ENCODE measurements at regions not wholly inside any gene's neighbourhood (a gene's known extent, or its start where the extent isn't known, plus 50 kb on each side); places are given as distances from the start of the nearest gene placed in this dataset.

DNA sequence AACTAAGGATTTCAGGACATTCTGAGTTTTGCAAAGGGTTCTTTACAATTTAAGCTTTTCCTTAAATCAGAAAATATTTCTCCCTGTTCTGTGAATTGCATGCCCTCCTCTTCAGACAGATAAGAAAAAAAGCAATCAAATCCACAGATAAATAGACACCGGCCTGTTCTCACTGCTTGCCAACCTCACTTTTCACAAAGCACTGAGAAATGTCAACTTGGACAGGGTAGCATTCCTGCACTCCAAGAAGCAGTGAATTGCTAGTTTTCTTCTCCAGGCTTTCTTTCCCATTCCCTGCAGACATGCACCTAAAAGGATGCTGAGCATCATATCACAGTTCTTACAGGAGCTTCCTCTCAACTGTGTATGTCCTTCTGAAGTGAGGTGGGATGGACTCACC, 226.0 kb downstream of the CHRM3 start:
- H3K4me1 ChIP-seq (ENCODE audit: control insufficient read depth in 5 of 5, insufficient read depth in 5 of 5, low read length in 5 of 5) = no peaks in the 10 kb centered on the region
- H3K27ac ChIP-seq (ENCODE audit: low read depth, low read length) = no peak overlapping the region
- H3K4me3 ChIP-seq (ENCODE audit: low read depth in 1 of 5, low read length in 5 of 5) = no peak overlapping the region
- H3K27me3 ChIP-seq (ENCODE audit: control insufficient read depth in 5 of 5, insufficient read depth in 4 of 5, low read length in 5 of 5) = no peaks in the 10 kb centered on the region
- no peak overlapping the region for H3K9ac ChIP-seq (ENCODE audit: low read length in 5 of 5)
- H3K36me3 ChIP-seq (ENCODE audit: control insufficient read depth in 5 of 5, insufficient read depth in 5 of 5, low read length in 5 of 5) = no peaks in the 10 kb centered on the region
- no peaks in the 10 kb centered on the region for H3K9me3 ChIP-seq (ENCODE audit: control insufficient read depth in 5 of 5, low read length in 5 of 5)

DNA sequence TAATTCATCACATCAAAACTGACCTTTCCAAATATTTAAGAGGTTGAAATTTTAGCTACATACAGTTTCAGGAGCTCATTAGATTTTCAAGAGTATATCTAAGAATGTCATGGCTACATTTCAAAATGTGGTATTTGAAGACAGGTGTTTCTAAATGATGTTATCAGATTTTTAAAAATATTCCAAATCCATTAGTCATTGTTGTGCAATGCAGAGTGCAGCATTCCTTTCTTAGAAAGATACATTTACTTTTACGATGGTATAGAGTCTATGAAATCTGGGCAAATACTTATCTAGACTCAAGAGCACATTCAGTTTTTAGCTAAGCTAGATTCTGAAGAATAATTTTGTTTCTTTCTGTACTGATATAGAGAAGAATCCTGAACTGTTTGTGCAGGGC, 230.3 kb downstream of the CHRM3 start:
- H3K9me3 ChIP-seq (ENCODE audit: control insufficient read depth in 5 of 5, low read length in 5 of 5) = no peaks in the 10 kb centered on the region
- peaks cover 0 to 3% (median 0%) of the 10 kb centered on the region in 5 donors for H3K27me3 ChIP-seq (ENCODE audit: control insufficient read depth in 5 of 5, insufficient read depth in 4 of 5, low read length in 5 of 5)
- no peaks in the 10 kb centered on the region for H3K36me3 ChIP-seq (ENCODE audit: control insufficient read depth in 5 of 5, insufficient read depth in 5 of 5, low read length in 5 of 5)
- no peak overlapping the region for H3K9ac ChIP-seq (ENCODE audit: low read length in 5 of 5)
- no peak overlapping the region for H3K4me3 ChIP-seq (ENCODE audit: low read depth in 1 of 5, low read length in 5 of 5)
- H3K4me1 ChIP-seq (ENCODE audit: control insufficient read depth in 5 of 5, insufficient read depth in 5 of 5, low read length in 5 of 5) = no peaks in the 10 kb centered on the region
- H3K27ac ChIP-seq (ENCODE audit: low read depth, low read length) = no peak overlapping the region

DNA sequence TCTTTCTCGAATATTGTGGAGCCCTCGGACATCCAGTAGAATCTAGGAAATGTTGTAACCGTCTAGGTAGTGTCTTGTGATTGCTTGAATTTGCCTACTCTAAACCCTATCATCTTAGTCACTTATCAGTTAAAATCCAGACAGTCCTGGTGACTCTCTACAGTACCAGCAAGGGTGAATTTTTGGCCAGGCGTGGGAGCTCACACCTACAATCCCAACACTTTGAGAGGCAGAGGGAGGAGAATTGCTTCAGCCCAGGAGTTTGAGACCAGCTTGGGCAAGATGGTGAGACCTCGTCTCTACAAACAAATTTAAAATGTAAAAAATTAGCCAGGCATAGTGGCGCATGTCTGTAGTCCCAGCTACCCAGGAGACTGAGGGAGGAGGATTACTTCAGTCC, 230.9 kb downstream of the CHRM3 start:
- Histone ChIP-seq H3K36me3 (ENCODE audit: control insufficient read depth in 5 of 5, insufficient read depth in 5 of 5, low read length in 5 of 5) (no peaks in the 10 kb centered on the region), H3K27ac (ENCODE audit: low read depth, low read length) (no peak overlapping the region), H3K4me1 (ENCODE audit: control insufficient read depth in 5 of 5, insufficient read depth in 5 of 5, low read length in 5 of 5) (no peaks in the 10 kb centered on the region), H3K9me3 (ENCODE audit: control insufficient read depth in 5 of 5, low read length in 5 of 5) (no peaks in the 10 kb centered on the region), H3K27me3 (ENCODE audit: control insufficient read depth in 5 of 5, insufficient read depth in 4 of 5, low read length in 5 of 5) (peaks cover 0 to 3% (median 0%) of the 10 kb centered on the region in 5 donors), H3K9ac (ENCODE audit: low read length in 5 of 5) (no peak overlapping the region), H3K4me3 (ENCODE audit: low read depth in 1 of 5, low read length in 5 of 5) (no peak overlapping the region)

DNA sequence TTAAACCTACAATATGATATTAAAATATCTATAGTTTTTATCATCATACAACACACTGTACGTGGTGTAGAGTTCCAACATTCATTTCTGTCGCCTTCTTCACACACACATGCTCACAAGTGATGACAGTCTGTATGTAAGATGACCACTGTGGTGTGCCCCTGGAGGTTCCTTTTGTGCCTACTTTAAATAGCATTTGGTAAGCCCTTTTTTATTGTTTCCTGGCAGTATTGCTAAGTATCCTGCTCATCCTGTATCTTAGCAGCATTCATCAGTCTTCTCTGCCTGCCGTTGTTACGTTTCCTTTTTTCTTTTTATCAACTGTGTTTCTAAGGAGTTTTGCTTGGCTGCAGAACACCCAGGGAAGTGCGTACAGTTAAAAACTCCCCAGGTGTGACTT, 231.4 kb downstream of the CHRM3 start:
- Histone ChIP-seq H3K9me3 (ENCODE audit: control insufficient read depth in 5 of 5, low read length in 5 of 5) (no peaks in the 10 kb centered on the region), H3K36me3 (ENCODE audit: control insufficient read depth in 5 of 5, insufficient read depth in 5 of 5, low read length in 5 of 5) (no peaks in the 10 kb centered on the region), H3K27me3 (ENCODE audit: control insufficient read depth in 5 of 5, insufficient read depth in 4 of 5, low read length in 5 of 5) (peaks cover 0 to 3% (median 0%) of the 10 kb centered on the region in 5 donors), H3K27ac (ENCODE audit: low read depth, low read length) (no peak overlapping the region), H3K9ac (ENCODE audit: low read length in 5 of 5) (no peak overlapping the region), H3K4me1 (ENCODE audit: control insufficient read depth in 5 of 5, insufficient read depth in 5 of 5, low read length in 5 of 5) (no peaks in the 10 kb centered on the region), H3K4me3 (ENCODE audit: low read depth in 1 of 5, low read length in 5 of 5) (no peak overlapping the region)

DNA sequence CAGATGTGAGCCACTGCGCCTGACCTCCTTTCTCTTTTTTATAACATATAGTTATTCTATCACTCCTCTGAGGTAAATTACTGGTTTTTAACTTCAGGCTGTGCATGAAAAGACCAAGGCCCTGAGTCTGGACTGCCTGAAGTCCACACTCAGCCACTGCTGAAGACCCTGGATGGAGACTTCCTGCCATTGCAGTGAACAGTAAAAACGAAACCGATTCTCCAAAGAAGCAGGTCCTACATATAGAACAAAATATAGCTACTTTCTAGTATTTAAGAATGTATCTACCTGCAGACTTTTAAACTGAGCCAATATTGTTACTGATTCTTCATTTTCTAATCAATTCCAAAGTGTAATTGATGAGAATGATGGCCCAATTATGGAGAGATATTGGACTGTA, 232.8 kb downstream of the CHRM3 start:
- Histone ChIP-seq H3K36me3 (ENCODE audit: control insufficient read depth in 5 of 5, insufficient read depth in 5 of 5, low read length in 5 of 5) (no peaks in the 10 kb centered on the region), H3K4me1 (ENCODE audit: control insufficient read depth in 5 of 5, insufficient read depth in 5 of 5, low read length in 5 of 5) (no peaks in the 10 kb centered on the region), H3K9ac (ENCODE audit: low read length in 5 of 5) (no peak overlapping the region), H3K4me3 (ENCODE audit: low read depth in 1 of 5, low read length in 5 of 5) (no peak overlapping the region), H3K9me3 (ENCODE audit: control insufficient read depth in 5 of 5, low read length in 5 of 5) (no peaks in the 10 kb centered on the region), H3K27me3 (ENCODE audit: control insufficient read depth in 5 of 5, insufficient read depth in 4 of 5, low read length in 5 of 5) (peaks cover 0 to 3% (median 0%) of the 10 kb centered on the region in 5 donors), H3K27ac (ENCODE audit: low read depth, low read length) (no peak overlapping the region)

DNA sequence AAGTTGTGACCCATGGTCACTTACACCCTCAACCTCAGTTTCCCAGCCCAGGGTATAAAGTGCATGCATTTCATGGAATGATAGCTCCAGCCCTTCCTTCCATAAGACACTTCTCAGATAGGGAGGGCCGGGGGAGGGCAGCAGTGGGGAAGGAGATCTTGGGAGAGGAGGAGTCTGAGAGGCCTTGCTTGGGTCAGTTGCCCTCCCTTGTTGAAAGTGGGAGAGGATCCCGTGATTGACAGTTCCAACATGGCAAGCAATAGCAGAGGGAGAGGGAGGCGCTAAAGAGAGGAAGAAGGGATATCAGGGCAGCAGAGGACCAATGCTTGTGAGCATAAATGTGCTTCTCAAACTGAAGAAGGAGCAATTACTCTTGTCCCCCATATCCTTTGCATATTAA, 244.4 kb downstream of the CHRM3 start:
- Histone ChIP-seq H3K36me3 (ENCODE audit: control insufficient read depth in 5 of 5, insufficient read depth in 5 of 5, low read length in 5 of 5) (no peaks in the 10 kb centered on the region), H3K9ac (ENCODE audit: low read length in 5 of 5) (no peak overlapping the region), H3K4me3 (ENCODE audit: low read depth in 1 of 5, low read length in 5 of 5) (no peak overlapping the region), H3K27me3 (ENCODE audit: control insufficient read depth in 5 of 5, insufficient read depth in 4 of 5, low read length in 5 of 5) (no peaks in the 10 kb centered on the region), H3K4me1 (ENCODE audit: control insufficient read depth in 5 of 5, insufficient read depth in 5 of 5, low read length in 5 of 5) (no peaks in the 10 kb centered on the region), H3K27ac (ENCODE audit: low read depth, low read length) (no peak overlapping the region), H3K9me3 (ENCODE audit: control insufficient read depth in 5 of 5, low read length in 5 of 5) (peaks cover 0 to 2% (median 0%) of the 10 kb centered on the region in 5 donors)

DNA sequence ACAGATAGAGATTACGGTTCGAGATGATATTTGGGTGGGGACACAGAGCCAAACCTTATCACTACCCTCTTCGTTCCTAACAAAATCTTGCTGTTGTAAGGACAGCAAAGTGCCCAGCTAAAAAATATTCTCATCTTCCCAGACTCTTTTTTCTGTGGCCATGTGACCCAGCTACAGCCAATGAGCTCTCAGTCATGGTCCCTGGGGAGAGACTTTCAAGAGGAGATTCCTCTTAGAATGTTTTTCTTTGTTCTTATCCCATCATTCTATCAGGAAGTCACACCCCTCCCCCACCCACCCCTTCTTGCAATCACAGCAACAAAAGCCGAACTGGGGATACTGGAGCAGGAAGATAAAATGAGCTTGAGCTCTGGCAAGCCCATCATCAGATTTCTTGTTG, 247.1 kb downstream of the CHRM3 start:
- Histone ChIP-seq H3K4me1 (ENCODE audit: control insufficient read depth in 5 of 5, insufficient read depth in 5 of 5, low read length in 5 of 5) (no peaks in the 10 kb centered on the region), H3K4me3 (ENCODE audit: low read depth in 1 of 5, low read length in 5 of 5) (no peak overlapping the region), H3K27me3 (ENCODE audit: control insufficient read depth in 5 of 5, insufficient read depth in 4 of 5, low read length in 5 of 5) (no peaks in the 10 kb centered on the region), H3K9ac (ENCODE audit: low read length in 5 of 5) (no peak overlapping the region), H3K27ac (ENCODE audit: low read depth, low read length) (no peak overlapping the region), H3K9me3 (ENCODE audit: control insufficient read depth in 5 of 5, low read length in 5 of 5) (peaks cover 0 to 2% (median 0%) of the 10 kb centered on the region in 5 donors), H3K36me3 (ENCODE audit: control insufficient read depth in 5 of 5, insufficient read depth in 5 of 5, low read length in 5 of 5) (no peaks in the 10 kb centered on the region)

DNA sequence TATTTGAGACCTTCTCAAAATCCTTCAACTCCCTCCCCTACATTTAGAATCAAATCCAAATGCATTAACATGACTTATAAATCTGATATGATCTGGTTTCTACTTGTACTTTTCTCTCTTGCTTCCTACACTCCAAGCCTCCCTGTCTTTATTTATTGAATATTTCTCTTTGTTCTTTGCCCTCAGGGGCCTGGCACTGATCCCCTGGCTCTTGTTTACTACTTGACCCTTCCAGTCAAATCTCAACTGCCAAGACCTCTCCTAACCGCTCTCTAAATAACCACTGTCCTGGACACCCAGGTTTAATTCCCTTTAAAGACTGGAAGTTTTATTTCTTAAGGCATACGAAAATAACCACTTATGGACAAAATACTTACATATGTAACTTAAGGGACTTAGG, 248.9 kb downstream of the CHRM3 start:
- H3K9me3 ChIP-seq (ENCODE audit: control insufficient read depth in 5 of 5, low read length in 5 of 5) = peaks cover 0 to 2% (median 0%) of the 10 kb centered on the region in 5 donors
- H3K27me3 ChIP-seq (ENCODE audit: control insufficient read depth in 5 of 5, insufficient read depth in 4 of 5, low read length in 5 of 5) = no peaks in the 10 kb centered on the region
- H3K9ac ChIP-seq (ENCODE audit: low read length in 5 of 5) = no peak overlapping the region
- no peaks in the 10 kb centered on the region for H3K36me3 ChIP-seq (ENCODE audit: control insufficient read depth in 5 of 5, insufficient read depth in 5 of 5, low read length in 5 of 5)
- no peak overlapping the region for H3K4me3 ChIP-seq (ENCODE audit: low read depth in 1 of 5, low read length in 5 of 5)
- H3K27ac ChIP-seq (ENCODE audit: low read depth, low read length) = no peak overlapping the region
- H3K4me1 ChIP-seq (ENCODE audit: control insufficient read depth in 5 of 5, insufficient read depth in 5 of 5, low read length in 5 of 5) = no peaks in the 10 kb centered on the region

DNA sequence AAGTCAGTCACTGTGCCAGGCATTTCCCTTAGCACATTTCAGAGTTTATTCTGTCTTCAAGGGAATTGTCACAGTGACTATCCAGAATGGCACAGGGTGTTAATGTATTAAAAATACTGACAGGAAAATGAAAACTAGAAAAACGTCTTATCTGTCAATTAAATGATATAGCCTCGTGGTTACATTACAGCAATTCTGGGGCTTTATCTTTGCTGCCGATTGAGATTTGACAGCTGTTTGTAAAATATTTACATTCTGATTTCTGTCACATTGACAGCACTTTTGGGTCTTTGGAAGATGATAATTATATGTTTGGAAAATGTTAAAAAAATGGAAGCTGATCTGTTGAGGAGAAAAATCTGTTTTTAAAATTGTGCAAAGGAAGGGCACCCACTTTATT, 250.0 kb downstream of the CHRM3 start:
- no peak overlapping the region for H3K9ac ChIP-seq (ENCODE audit: low read length in 5 of 5)
- H3K27ac ChIP-seq (ENCODE audit: low read depth, low read length) = no peak overlapping the region
- H3K27me3 ChIP-seq (ENCODE audit: control insufficient read depth in 5 of 5, insufficient read depth in 4 of 5, low read length in 5 of 5) = no peaks in the 10 kb centered on the region
- no peaks in the 10 kb centered on the region for H3K36me3 ChIP-seq (ENCODE audit: control insufficient read depth in 5 of 5, insufficient read depth in 5 of 5, low read length in 5 of 5)
- H3K9me3 ChIP-seq (ENCODE audit: control insufficient read depth in 5 of 5, low read length in 5 of 5) = no peaks in the 10 kb centered on the region
- H3K4me3 ChIP-seq (ENCODE audit: low read depth in 1 of 5, low read length in 5 of 5) = no peak overlapping the region
- no peaks in the 10 kb centered on the region for H3K4me1 ChIP-seq (ENCODE audit: control insufficient read depth in 5 of 5, insufficient read depth in 5 of 5, low read length in 5 of 5)

DNA sequence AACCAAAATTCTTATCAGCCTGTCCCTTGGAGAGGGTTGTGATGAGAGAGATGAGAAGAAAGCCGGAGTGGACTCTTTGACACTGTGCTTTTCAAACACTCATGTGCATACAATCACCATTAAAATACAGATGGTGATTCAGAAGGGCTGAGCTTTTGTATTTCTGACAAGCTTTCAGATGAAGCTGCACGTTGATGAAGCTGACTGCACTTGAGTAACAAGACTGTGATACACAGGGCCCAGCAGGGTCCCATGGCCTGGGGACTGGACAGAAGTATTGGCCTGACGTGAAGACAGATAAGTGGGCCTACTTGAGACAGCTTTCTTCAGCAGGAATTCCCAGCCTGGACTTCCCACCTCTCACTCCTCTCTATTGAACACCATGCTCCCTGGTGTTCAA, 258.2 kb downstream of the CHRM3 start:
- Histone ChIP-seq H3K27me3 (ENCODE audit: control insufficient read depth in 5 of 5, insufficient read depth in 4 of 5, low read length in 5 of 5) (no peaks in the 10 kb centered on the region), H3K27ac (ENCODE audit: low read depth, low read length) (no peak overlapping the region), H3K4me3 (ENCODE audit: low read depth in 1 of 5, low read length in 5 of 5) (no peak overlapping the region), H3K9me3 (ENCODE audit: control insufficient read depth in 5 of 5, low read length in 5 of 5) (no peaks in the 10 kb centered on the region), H3K4me1 (ENCODE audit: control insufficient read depth in 5 of 5, insufficient read depth in 5 of 5, low read length in 5 of 5) (no peaks in the 10 kb centered on the region), H3K9ac (ENCODE audit: low read length in 5 of 5) (no peak overlapping the region), H3K36me3 (ENCODE audit: control insufficient read depth in 5 of 5, insufficient read depth in 5 of 5, low read length in 5 of 5) (no peaks in the 10 kb centered on the region)

DNA sequence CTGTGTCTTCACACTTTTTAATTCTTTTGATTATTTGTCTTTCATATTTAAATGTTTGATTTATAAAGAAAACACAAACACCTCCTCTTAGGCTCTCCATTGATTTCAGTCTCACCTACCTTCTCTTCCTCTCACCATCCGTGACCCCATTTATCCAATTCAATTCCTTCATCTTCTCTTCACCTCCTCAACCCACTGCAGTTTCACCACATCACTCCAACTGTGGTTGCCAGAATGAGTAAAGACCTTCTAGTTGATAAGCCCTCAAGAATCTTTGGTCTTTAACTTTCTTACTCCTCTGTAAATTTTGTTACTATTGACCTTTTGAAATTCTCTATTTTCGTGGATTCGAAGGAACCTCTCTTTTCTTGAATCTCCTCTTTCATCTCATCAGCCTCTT, 260.7 kb downstream of the CHRM3 start:
- H3K4me1 ChIP-seq (ENCODE audit: control insufficient read depth in 5 of 5, insufficient read depth in 5 of 5, low read length in 5 of 5) = no peaks in the 10 kb centered on the region
- no peak overlapping the region for H3K27ac ChIP-seq (ENCODE audit: low read depth, low read length)
- H3K36me3 ChIP-seq (ENCODE audit: control insufficient read depth in 5 of 5, insufficient read depth in 5 of 5, low read length in 5 of 5) = no peaks in the 10 kb centered on the region
- no peak overlapping the region for H3K9ac ChIP-seq (ENCODE audit: low read length in 5 of 5)
- no peaks in the 10 kb centered on the region for H3K9me3 ChIP-seq (ENCODE audit: control insufficient read depth in 5 of 5, low read length in 5 of 5)
- H3K4me3 ChIP-seq (ENCODE audit: low read depth in 1 of 5, low read length in 5 of 5) = no peak overlapping the region
- H3K27me3 ChIP-seq (ENCODE audit: control insufficient read depth in 5 of 5, insufficient read depth in 4 of 5, low read length in 5 of 5) = no peaks in the 10 kb centered on the region
